ENCODE measurements at regions not wholly inside any gene's neighbourhood (a gene's known extent, or its start where the extent isn't known, plus 50 kb on each side); places are given as distances from the start of the nearest gene placed in this dataset.

GRCh38 chr5:158380661-158381060 lies 521.7 kb upstream of the CLINT1 start:
- intact Hi-C loops (cut with DNase I; ENCODE audit: low total_unique reads): no loop called here
- TF ChIP-seq, protein P1, sequence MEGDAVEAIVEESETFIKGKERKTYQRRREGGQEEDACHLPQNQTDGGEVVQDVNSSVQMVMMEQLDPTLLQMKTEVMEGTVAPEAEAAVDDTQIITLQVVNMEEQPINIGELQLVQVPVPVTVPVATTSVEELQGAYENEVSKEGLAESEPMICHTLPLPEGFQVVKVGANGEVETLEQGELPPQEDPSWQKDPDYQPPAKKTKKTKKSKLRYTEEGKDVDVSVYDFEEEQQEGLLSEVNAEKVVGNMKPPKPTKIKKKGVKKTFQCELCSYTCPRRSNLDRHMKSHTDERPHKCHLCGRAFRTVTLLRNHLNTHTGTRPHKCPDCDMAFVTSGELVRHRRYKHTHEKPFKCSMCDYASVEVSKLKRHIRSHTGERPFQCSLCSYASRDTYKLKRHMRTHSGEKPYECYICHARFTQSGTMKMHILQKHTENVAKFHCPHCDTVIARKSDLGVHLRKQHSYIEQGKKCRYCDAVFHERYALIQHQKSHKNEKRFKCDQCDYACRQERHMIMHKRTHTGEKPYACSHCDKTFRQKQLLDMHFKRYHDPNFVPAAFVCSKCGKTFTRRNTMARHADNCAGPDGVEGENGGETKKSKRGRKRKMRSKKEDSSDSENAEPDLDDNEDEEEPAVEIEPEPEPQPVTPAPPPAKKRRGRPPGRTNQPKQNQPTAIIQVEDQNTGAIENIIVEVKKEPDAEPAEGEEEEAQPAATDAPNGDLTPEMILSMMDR (IDR thresholded peaks at IDR 0.05): no peak
- no peak for TF ChIP-seq POLR2A (IDR thresholded peaks at IDR 0.05)
- DNase-seq (ENCODE audit: low spot score in 2 of 2): no peak
- WGBS, 2 donors: 58 to 64% methylated on average over 5 of the region's 5 CpGs
- no peak overlapping the region for H3K4me3 ChIP-seq (ENCODE audit: low read depth, poor library complexity, severe bottlenecking)

DNA sequence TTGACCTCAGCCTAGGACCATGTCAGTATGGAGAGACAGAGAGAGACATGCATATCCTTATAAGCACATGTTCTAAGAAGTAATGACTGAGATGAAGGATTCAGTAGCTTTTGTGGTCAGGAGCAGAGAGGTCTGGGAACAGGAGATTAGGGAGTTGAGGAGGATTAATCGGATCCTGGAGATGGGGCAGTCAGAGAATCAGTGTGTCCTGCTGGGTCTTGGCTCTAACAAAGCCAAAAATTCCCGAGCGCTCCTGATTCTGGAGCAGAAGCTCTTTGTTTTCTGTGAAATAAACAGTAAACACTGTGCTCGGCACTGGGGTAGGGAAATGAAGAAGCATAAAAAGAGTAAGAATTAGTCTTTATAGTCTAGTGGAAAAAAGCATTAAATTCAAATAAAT lies 520.0 kb upstream of the CLINT1 start:
- H3K4me3 ChIP-seq (ENCODE audit: low read depth, poor library complexity, severe bottlenecking): no peak overlapping the region
- no peak for DNase-seq (ENCODE audit: low spot score in 2 of 2)
- 81 to 92% methylated on average over 4 of the region's 4 CpGs for WGBS, 2 donors
- intact Hi-C loops (cut with DNase I; ENCODE audit: low total_unique reads): loop anchor here (10.0 kb wide), 1 partner anchor 1314 kb away; no protein-coding TSS in a partner anchor
- TF ChIP-seq, protein P1 (IDR thresholded peaks at IDR 0.05): no peak
- TF ChIP-seq POLR2A (IDR thresholded peaks at IDR 0.05): no peak

- H3K4me3 ChIP-seq (ENCODE audit: low read depth, poor library complexity, severe bottlenecking): no peak overlapping the region
- DNase-seq (ENCODE audit: low spot score in 2 of 2): no peak
- intact Hi-C loops (cut with DNase I; ENCODE audit: low total_unique reads): loop anchor here (10.0 kb wide), 1 partner anchor 1312 kb away; no protein-coding TSS in a partner anchor
- TF ChIP-seq, protein P1 (IDR thresholded peaks at IDR 0.05): no peak
- TF ChIP-seq POLR2A (IDR thresholded peaks at IDR 0.05): no peak
These were observed 517.7 kb upstream of the CLINT1 start for GRCh38 chr5:158376679-158377078.

DNA sequence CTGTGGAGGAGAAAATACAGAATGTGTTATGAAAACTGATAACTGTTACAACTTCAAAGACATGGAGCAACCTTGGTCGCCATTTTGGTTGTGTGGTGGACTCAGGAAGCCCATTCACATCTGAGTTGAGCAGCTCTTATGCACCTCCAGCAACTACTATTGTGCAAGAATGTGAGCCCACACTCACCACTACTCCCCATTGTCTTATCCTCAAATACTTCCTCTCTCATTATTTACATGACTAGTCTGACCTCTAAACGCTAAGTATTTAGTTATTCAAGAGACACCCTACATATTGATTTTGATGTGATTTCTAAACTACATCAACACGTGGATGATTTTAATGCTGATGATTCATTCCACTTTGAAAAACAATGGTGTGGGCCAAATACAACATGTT lies 516.6 kb upstream of the CLINT1 start:
- no peak for TF ChIP-seq POLR2A (IDR thresholded peaks at IDR 0.05)
- TF ChIP-seq, protein P1 (IDR thresholded peaks at IDR 0.05): no peak
- intact Hi-C loops (cut with DNase I; ENCODE audit: low total_unique reads): loop anchor here (10.0 kb wide), 1 partner anchor 1311 kb away; no protein-coding TSS in a partner anchor
- no peak overlapping the region for H3K4me3 ChIP-seq (ENCODE audit: low read depth, poor library complexity, severe bottlenecking)
- no peak for DNase-seq (ENCODE audit: low spot score in 2 of 2)
- 54 to 63% methylated on average over 3 of the region's 3 CpGs for WGBS, 2 donors

- no peak for TF ChIP-seq POLR2A (IDR thresholded peaks at IDR 0.05)
- TF ChIP-seq, protein P1 (IDR thresholded peaks at IDR 0.05): no peak
- no peak for DNase-seq (ENCODE audit: low spot score in 2 of 2)
- no peak overlapping the region for H3K4me3 ChIP-seq (ENCODE audit: low read depth, poor library complexity, severe bottlenecking)
- WGBS, 2 donors: 52 to 59% methylated on average over 6 of the region's 6 CpGs
- intact Hi-C loops (cut with DNase I; ENCODE audit: low total_unique reads): loop anchor here (10.0 kb wide), 1 partner anchor 1309 kb away; no protein-coding TSS in a partner anchor
These were observed 514.9 kb upstream of the CLINT1 start for GRCh38 chr5:158373608-158374395.

Measured in lower leg skin (tissue), 4 donors.